ENCODE measurements at regions not wholly inside any gene's neighbourhood (a gene's known extent, or its start where the extent isn't known, plus 50 kb on each side); places are given as distances from the start of the nearest gene placed in this dataset.
"Not testable (repeated sequence)": the region's sequence is repeated elsewhere in the genome, so short reads cannot be mapped to it uniquely, and the experiment has no call there.

- DNase-seq = peak in 1 of 2 donors; percentile 29
Observed at GRCh38 chr3:153760948-153761347, 360.2 kb upstream of the ARHGEF26 start.

GRCh38 chr3:153762411-153763235 lies 358.6 kb upstream of the ARHGEF26 start:
- no peak for DNase-seq

- DNase-seq = no peak
Observed at GRCh38 chr3:153767601-153768560, 353.3 kb upstream of the ARHGEF26 start.

- peak; percentile 31 to 78 for DNase-seq
Observed at GRCh38 chr3:153768561-153769469, 352.4 kb upstream of the ARHGEF26 start.

- DNase-seq = no peak
Observed at GRCh38 chr3:153783106-153783505, 338.1 kb upstream of the ARHGEF26 start.

GRCh38 chr3:153783741-153784480 lies 337.3 kb upstream of the ARHGEF26 start:
- DNase-seq = no peak

- no peak for DNase-seq
Observed at GRCh38 chr3:153785901-153786300, 335.3 kb upstream of the ARHGEF26 start.

GRCh38 chr3:153789380-153789779 lies 331.8 kb upstream of the ARHGEF26 start:
- no peak for DNase-seq

GRCh38 chr3:153797056-153797455 lies 324.1 kb upstream of the ARHGEF26 start:
- DNase-seq = not testable (repeated sequence)

GRCh38 chr3:153809097-153809496 lies 312.1 kb upstream of the ARHGEF26 start:
- no peak for DNase-seq

- DNase-seq = peak in 1 of 2 donors; percentile 16
Observed at GRCh38 chr3:153818338-153818737, 302.9 kb upstream of the ARHGEF26 start.

GRCh38 chr3:153820035-153820434 lies 301.2 kb upstream of the ARHGEF26 start:
- DNase-seq = peak; percentile 32 to 40

- DNase-seq = not testable (repeated sequence)
Observed at GRCh38 chr3:153828346-153828745, 292.8 kb upstream of the ARHGEF26 start.

- peak in 1 of 2 donors; percentile 11 for DNase-seq
Observed at GRCh38 chr3:153829606-153830170, 291.5 kb upstream of the ARHGEF26 start.

- no peak for DNase-seq
Observed at GRCh38 chr3:153830552-153830951, 290.6 kb upstream of the ARHGEF26 start.

- no peak for DNase-seq
Observed at GRCh38 chr3:153835540-153835939, 285.6 kb upstream of the ARHGEF26 start.

- no peak for DNase-seq
Observed at GRCh38 chr3:153840487-153840886, 280.7 kb upstream of the ARHGEF26 start.

GRCh38 chr3:153843994-153844393 lies 277.2 kb upstream of the ARHGEF26 start:
- no peak for DNase-seq

- DNase-seq = no peak
Observed at GRCh38 chr3:153845311-153845710, 275.9 kb upstream of the ARHGEF26 start.

GRCh38 chr3:153848702-153849101 lies 272.5 kb upstream of the ARHGEF26 start:
- no peak for DNase-seq

- DNase-seq = no peak
Observed at GRCh38 chr3:153852355-153852754, 268.8 kb upstream of the ARHGEF26 start.

Measured in inflammatory macrophage treated with lipopolysaccharide for 1 hour (primary cell).